ENCODE measurements at regions not wholly inside any gene's neighbourhood (a gene's known extent, or its start where the extent isn't known, plus 50 kb on each side); places are given as distances from the start of the nearest gene placed in this dataset.

DNA sequence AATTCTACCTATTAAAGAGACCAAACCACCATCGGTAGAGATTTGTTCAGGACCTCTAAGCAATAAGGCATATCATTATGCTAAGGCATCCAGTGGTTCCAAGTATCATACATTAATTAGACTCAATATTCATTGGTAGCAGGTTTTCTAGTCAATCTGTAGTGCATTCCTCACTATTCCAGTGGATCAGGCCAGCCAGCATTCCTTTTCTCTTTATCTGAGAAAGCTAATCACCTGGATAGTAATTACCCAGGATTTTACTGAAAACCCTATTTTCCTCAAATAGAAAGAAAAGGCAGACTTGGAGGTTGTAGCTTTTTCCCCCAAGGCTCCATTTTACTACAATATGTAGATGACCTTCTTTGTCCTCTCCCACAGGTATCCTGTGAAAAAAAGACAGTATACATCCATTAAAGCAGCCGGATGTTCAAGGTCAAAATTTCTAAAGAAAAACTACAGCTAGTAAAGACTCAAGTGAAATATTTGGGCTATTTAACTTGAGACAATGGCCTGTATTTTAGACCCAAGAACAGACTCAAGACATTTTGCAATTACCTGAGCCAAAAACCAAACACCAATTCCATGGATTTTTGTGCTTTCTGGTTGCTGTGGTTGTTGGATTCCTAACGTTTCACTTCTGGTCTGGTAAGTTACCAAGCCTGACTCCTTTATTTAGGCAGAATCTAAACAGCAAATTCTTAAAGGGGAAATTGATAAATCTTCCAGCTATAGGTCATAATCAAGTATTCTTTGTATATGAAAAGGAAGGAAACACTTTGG is 149.1 kb upstream of the MOCS1 start:
- no peak overlapping the region for H3K4me3 ChIP-seq (ENCODE audit: low read depth, low read length, poor library complexity, severe bottlenecking)
- no peaks in the 10 kb centered on the region for H3K36me3 ChIP-seq (ENCODE audit: insufficient read depth, low read length, poor library complexity, severe bottlenecking)
- no peaks in the 10 kb centered on the region for H3K9me3 ChIP-seq (ENCODE audit: low read depth, low read length, poor library complexity, severe bottlenecking)
- H3K27ac ChIP-seq (ENCODE audit: low read depth, low read length, poor library complexity, severe bottlenecking): no peak overlapping the region
- CTCF ChIA-PET: no interaction called here
- no peaks in the 10 kb centered on the region for H3K4me1 ChIP-seq (ENCODE audit: insufficient read depth, low read length, poor library complexity, severe bottlenecking)
- POLR2A ChIA-PET (ENCODE audit: low non-redundant PET): no interaction called here
- no TSS peak for BruUV-seq (replicated peaks)
- no peak for TF ChIP-seq EZH2 (IDR thresholded peaks at IDR 0.05; ENCODE audit: borderline replicate concordance, low read depth, low read length, poor library complexity, severe bottlenecking)
- TF ChIP-seq, protein P1, sequence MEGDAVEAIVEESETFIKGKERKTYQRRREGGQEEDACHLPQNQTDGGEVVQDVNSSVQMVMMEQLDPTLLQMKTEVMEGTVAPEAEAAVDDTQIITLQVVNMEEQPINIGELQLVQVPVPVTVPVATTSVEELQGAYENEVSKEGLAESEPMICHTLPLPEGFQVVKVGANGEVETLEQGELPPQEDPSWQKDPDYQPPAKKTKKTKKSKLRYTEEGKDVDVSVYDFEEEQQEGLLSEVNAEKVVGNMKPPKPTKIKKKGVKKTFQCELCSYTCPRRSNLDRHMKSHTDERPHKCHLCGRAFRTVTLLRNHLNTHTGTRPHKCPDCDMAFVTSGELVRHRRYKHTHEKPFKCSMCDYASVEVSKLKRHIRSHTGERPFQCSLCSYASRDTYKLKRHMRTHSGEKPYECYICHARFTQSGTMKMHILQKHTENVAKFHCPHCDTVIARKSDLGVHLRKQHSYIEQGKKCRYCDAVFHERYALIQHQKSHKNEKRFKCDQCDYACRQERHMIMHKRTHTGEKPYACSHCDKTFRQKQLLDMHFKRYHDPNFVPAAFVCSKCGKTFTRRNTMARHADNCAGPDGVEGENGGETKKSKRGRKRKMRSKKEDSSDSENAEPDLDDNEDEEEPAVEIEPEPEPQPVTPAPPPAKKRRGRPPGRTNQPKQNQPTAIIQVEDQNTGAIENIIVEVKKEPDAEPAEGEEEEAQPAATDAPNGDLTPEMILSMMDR (conservative IDR thresholded peaks at IDR 0.05; ENCODE audit: low read depth, low read length): no peak
- DNase-seq (ENCODE audit: low spot score): no peak
- no peaks in the 10 kb centered on the region for H3K27me3 ChIP-seq (replicated peaks; ENCODE audit: insufficient read depth, low read depth, low read length, poor library complexity)
- intact Hi-C loops (cut with micrococcal nuclease; ENCODE audit: unreplicated experiment): no loop called here

GRCh38 chr6:40082278-40083043 is 148.2 kb upstream of the MOCS1 start:
- no peaks in the 10 kb centered on the region for H3K36me3 ChIP-seq (ENCODE audit: insufficient read depth, low read length, poor library complexity, severe bottlenecking)
- no TSS peak for BruUV-seq (replicated peaks)
- H3K4me3 ChIP-seq (ENCODE audit: low read depth, low read length, poor library complexity, severe bottlenecking): no peak overlapping the region
- no peak overlapping the region for H3K27ac ChIP-seq (ENCODE audit: low read depth, low read length, poor library complexity, severe bottlenecking)
- ChIA-PET POLR2A (ENCODE audit: low non-redundant PET) (no interaction called here), CTCF (no interaction called here)
- no peak for DNase-seq (ENCODE audit: low spot score)
- H3K4me1 ChIP-seq (ENCODE audit: insufficient read depth, low read length, poor library complexity, severe bottlenecking): no peaks in the 10 kb centered on the region
- H3K9me3 ChIP-seq (ENCODE audit: low read depth, low read length, poor library complexity, severe bottlenecking): no peaks in the 10 kb centered on the region
- TF ChIP-seq, protein P1 (conservative IDR thresholded peaks at IDR 0.05; ENCODE audit: low read depth, low read length): no peak
- no peak for TF ChIP-seq EZH2 (IDR thresholded peaks at IDR 0.05; ENCODE audit: borderline replicate concordance, low read depth, low read length, poor library complexity, severe bottlenecking)
- intact Hi-C loops (cut with micrococcal nuclease; ENCODE audit: unreplicated experiment): no loop called here
- no peaks in the 10 kb centered on the region for H3K27me3 ChIP-seq (replicated peaks; ENCODE audit: insufficient read depth, low read depth, low read length, poor library complexity)

- H3K9me3 ChIP-seq (ENCODE audit: low read depth, low read length, poor library complexity, severe bottlenecking): no peaks in the 10 kb centered on the region
These were observed 143.5 kb upstream of the MOCS1 start for GRCh38 chr6:40077736-40078135.

More at GRCh38 chr6:40077736-40078135, 143.5 kb upstream of the MOCS1 start:
- POLR2A ChIA-PET (ENCODE audit: low non-redundant PET): no interaction called here
- H3K36me3 ChIP-seq (ENCODE audit: insufficient read depth, low read length, poor library complexity, severe bottlenecking): no peaks in the 10 kb centered on the region
- TF ChIP-seq EZH2 (IDR thresholded peaks at IDR 0.05; ENCODE audit: borderline replicate concordance, low read depth, low read length, poor library complexity, severe bottlenecking): no peak
- TF ChIP-seq, protein P1 (conservative IDR thresholded peaks at IDR 0.05; ENCODE audit: low read depth, low read length): no peak
- intact Hi-C loops (cut with micrococcal nuclease; ENCODE audit: unreplicated experiment): no loop called here
- no TSS peak for BruUV-seq (replicated peaks)
- no peaks in the 10 kb centered on the region for H3K4me1 ChIP-seq (ENCODE audit: insufficient read depth, low read length, poor library complexity, severe bottlenecking)
- DNase-seq (ENCODE audit: low spot score): no peak
- H3K27me3 ChIP-seq (replicated peaks; ENCODE audit: insufficient read depth, low read depth, low read length, poor library complexity): peaks cover 10% of the 10 kb centered on the region
- no peak overlapping the region for H3K4me3 ChIP-seq (ENCODE audit: low read depth, low read length, poor library complexity, severe bottlenecking)
- CTCF ChIA-PET: no interaction called here
- H3K27ac ChIP-seq (ENCODE audit: low read depth, low read length, poor library complexity, severe bottlenecking): no peak overlapping the region

Measured in A673 (cell line).